ENCODE measurements at regions not wholly inside any gene's neighbourhood (a gene's known extent, or its start where the extent isn't known, plus 50 kb on each side); places are given as distances from the start of the nearest gene placed in this dataset.

GRCh38 chr6:119626884-119627619 lies 277.5 kb upstream of the MAN1A1 start (continued):
- TF ChIP-seq ZNF197 (CRISPR knock-in tag; IDR thresholded peaks at IDR 0.05; ENCODE audit: low read depth) (no peak; the same call in 1 of the 2 replicates), POLR2A (conservative IDR thresholded peaks at IDR 0.05) (no peak), PKNOX1 (IDR thresholded peaks at IDR 0.05) (no peak), TEAD4 (IDR thresholded peaks at IDR 0.05; ENCODE audit: low read length) (peak; percentile 98), TEAD4 (CRISPR knock-in tag; IDR thresholded peaks at IDR 0.05; ENCODE audit: borderline replicate concordance) (no peak), ZNF174 (CRISPR knock-in tag; IDR thresholded peaks at IDR 0.05) (no peak), ZBTB26 (CRISPR knock-in tag; IDR thresholded peaks at IDR 0.05) (no peak), SNRNP70 (optimal IDR thresholded peaks at IDR 0.05; ENCODE audit: low read depth, low read length) (no peak), ZNF280B (CRISPR knock-in tag; IDR thresholded peaks at IDR 0.05) (no peak), RFX5 (IDR thresholded peaks at IDR 0.05; ENCODE audit: low read depth, low read length) (no peak), HNRNPH1 (optimal IDR thresholded peaks at IDR 0.05; ENCODE audit: low read depth, low read length) (no peak), ZNF143 (CRISPR knock-in tag; IDR thresholded peaks at IDR 0.05) (no peak), ZNF146 (CRISPR knock-in tag; IDR thresholded peaks at IDR 0.05; ENCODE audit: unreplicated experiment) (no peak), SNAPC5 (CRISPR knock-in tag; IDR thresholded peaks at IDR 0.05) (no peak), MAFG (tag; conservative IDR thresholded peaks at IDR 0.05) (peak; percentile 95), RFX7 (CRISPR knock-in tag; IDR thresholded peaks at IDR 0.05) (no peak), ZNF707 (CRISPR knock-in tag; conservative IDR thresholded peaks at IDR 0.05) (no peak), NEUROD1 (IDR thresholded peaks at IDR 0.05; ENCODE audit: borderline replicate concordance, low read depth, low read length, partially characterized antibody) (peak; percentile 84), RNF219 (CRISPR knock-in tag; IDR thresholded peaks at IDR 0.05) (no peak), CBX8 (IDR thresholded peaks at IDR 0.05; ENCODE audit: borderline replicate concordance, extremely low read depth, low read depth, low read length, poor library complexity, severe bottlenecking) (no peak), HBP1 (CRISPR knock-in tag; IDR thresholded peaks at IDR 0.05) (no peak)
